ENCODE measurements at regions not wholly inside any gene's neighbourhood (a gene's known extent, or its start where the extent isn't known, plus 50 kb on each side); places are given as distances from the start of the nearest gene placed in this dataset.

DNA sequence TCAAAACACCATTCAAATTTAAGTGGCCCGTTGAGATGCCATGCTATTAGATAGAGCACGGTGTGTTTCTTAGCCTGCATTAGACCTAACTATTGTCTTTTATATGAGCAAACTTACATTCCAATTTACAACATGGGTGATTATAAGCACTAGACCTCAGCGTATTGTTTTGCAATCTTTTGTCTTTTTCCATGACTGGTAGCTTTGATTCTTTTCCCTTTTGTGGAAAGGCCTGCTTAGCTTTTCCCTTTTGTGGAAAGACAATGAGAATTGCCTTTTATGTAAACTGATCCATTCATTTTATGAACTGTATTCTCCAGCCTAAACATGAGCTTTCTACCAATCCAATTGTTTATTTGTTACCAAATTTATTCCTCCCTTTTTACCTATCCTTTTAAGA lies 823.1 kb downstream of the CCSER2 start:
- no peaks in the 10 kb centered on the region for H3K4me1 Mint-ChIP-seq
- Histone ChIP-seq H2AFZ (ENCODE audit: insufficient read depth, low read depth, low read length, poor library complexity, severe bottlenecking) (no peak overlapping the region), H3K27me3 (ENCODE audit: control insufficient read depth in 2 of 2, insufficient read depth in 2 of 2, low read length in 2 of 2) (no peaks in the 10 kb centered on the region), H4K20me1 (ENCODE audit: insufficient read depth, low read length) (no peaks in the 10 kb centered on the region), H3K9ac (ENCODE audit: insufficient read depth, low read length, poor library complexity, severe bottlenecking) (no peak overlapping the region), H3K4me3 (replicated peaks in 1 of 3; ENCODE audit: low read depth in 2 of 3, low read length in 3 of 3) (no peak overlapping the region), H3K79me2 (ENCODE audit: insufficient read depth, low read length) (no peaks in the 10 kb centered on the region), H3K36me3 (replicated peaks in 1 of 2; ENCODE audit: control insufficient read depth in 1 of 2, insufficient read depth in 2 of 2, low read length in 2 of 2) (no peaks in the 10 kb centered on the region), H3K4me1 (ENCODE audit: control insufficient read depth in 1 of 2, insufficient read depth in 2 of 2, low read length in 2 of 2) (no peaks in the 10 kb centered on the region), H3K27ac (ENCODE audit: low read depth in 1 of 2, low read length in 2 of 2) (no peak overlapping the region), H3K9me3 (replicated peaks in 1 of 2; ENCODE audit: control insufficient read depth in 1 of 2, insufficient read depth in 1 of 2, low read length in 2 of 2) (no peaks in the 10 kb centered on the region), H3K4me2 (replicated peaks; ENCODE audit: extremely low read depth, low read length, poor library complexity, severe bottlenecking) (no peak overlapping the region)
- WGBS (ENCODE audit: insufficient coverage), result no CpG with 5 or more reads among the region's 3 CpGs
- no peak overlapping the region for H3K4me3 Mint-ChIP-seq
- no peak overlapping the region for H3K27ac Mint-ChIP-seq
- H3K9me3 Mint-ChIP-seq, result peaks cover 0 to 9% (median 0%) of the 10 kb centered on the region in 7 donors
- H3K36me3 Mint-ChIP-seq, result no peaks in the 10 kb centered on the region
- TF ChIP-seq, protein P1, sequence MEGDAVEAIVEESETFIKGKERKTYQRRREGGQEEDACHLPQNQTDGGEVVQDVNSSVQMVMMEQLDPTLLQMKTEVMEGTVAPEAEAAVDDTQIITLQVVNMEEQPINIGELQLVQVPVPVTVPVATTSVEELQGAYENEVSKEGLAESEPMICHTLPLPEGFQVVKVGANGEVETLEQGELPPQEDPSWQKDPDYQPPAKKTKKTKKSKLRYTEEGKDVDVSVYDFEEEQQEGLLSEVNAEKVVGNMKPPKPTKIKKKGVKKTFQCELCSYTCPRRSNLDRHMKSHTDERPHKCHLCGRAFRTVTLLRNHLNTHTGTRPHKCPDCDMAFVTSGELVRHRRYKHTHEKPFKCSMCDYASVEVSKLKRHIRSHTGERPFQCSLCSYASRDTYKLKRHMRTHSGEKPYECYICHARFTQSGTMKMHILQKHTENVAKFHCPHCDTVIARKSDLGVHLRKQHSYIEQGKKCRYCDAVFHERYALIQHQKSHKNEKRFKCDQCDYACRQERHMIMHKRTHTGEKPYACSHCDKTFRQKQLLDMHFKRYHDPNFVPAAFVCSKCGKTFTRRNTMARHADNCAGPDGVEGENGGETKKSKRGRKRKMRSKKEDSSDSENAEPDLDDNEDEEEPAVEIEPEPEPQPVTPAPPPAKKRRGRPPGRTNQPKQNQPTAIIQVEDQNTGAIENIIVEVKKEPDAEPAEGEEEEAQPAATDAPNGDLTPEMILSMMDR (IDR thresholded peaks at IDR 0.05), result no peak
- H3K27me3 Mint-ChIP-seq (ENCODE audit: low read depth in 3 of 3), result peaks cover 0 to 3% (median 0%) of the 10 kb centered on the region in 3 donors
- no peak for DNase-seq
- intact Hi-C loops (cut with micrococcal nuclease), result no loop called here

DNA sequence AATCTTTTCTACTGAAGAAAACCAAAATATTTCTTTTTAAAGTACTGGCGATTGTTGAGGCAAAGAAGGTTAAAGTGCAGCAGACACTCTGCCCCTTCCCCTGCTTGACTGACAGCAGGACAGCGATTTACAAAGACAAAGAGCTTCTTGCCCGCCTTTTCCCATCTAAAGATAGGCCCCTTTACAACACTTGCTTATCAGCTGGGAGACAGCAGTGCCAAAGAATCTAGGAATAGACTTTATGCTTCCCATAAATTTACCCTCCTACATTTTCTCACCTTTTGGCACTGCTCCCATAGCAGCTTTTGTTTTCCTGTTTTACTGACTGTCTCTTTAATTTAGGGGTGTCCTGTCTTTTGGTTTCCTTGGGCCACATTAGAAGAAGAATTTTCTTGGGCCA lies 824.1 kb downstream of the CCSER2 start:
- H3K27ac ChIP-seq (ENCODE audit: low read depth in 1 of 2, low read length in 2 of 2), result no peak overlapping the region
- no peak overlapping the region for H2AFZ ChIP-seq (ENCODE audit: insufficient read depth, low read depth, low read length, poor library complexity, severe bottlenecking)
- DNase-seq, result no peak
- 68% methylated on average over 3 of the region's 3 CpGs for WGBS (ENCODE audit: insufficient coverage)
- Mint-ChIP-seq H3K4me3 (no peak overlapping the region), H3K4me1 (no peaks in the 10 kb centered on the region), H3K9me3 (peaks cover 0 to 9% (median 0%) of the 10 kb centered on the region in 7 donors), H3K27me3 (ENCODE audit: low read depth in 3 of 3) (peaks cover 0 to 2% (median 0%) of the 10 kb centered on the region in 3 donors), H3K27ac (no peak overlapping the region), H3K36me3 (no peaks in the 10 kb centered on the region)
- no peak overlapping the region for H3K4me2 ChIP-seq (replicated peaks; ENCODE audit: extremely low read depth, low read length, poor library complexity, severe bottlenecking)
- H3K79me2 ChIP-seq (ENCODE audit: insufficient read depth, low read length), result no peaks in the 10 kb centered on the region
- TF ChIP-seq, protein P1 (IDR thresholded peaks at IDR 0.05), result no peak
- H3K9me3 ChIP-seq (replicated peaks in 1 of 2; ENCODE audit: control insufficient read depth in 1 of 2, insufficient read depth in 1 of 2, low read length in 2 of 2), result no peaks in the 10 kb centered on the region
- H3K27me3 ChIP-seq (ENCODE audit: control insufficient read depth in 2 of 2, insufficient read depth in 2 of 2, low read length in 2 of 2), result no peaks in the 10 kb centered on the region
- intact Hi-C loops (cut with micrococcal nuclease), result no loop called here
- no peaks in the 10 kb centered on the region for H3K4me1 ChIP-seq (ENCODE audit: control insufficient read depth in 1 of 2, insufficient read depth in 2 of 2, low read length in 2 of 2)
- no peaks in the 10 kb centered on the region for H3K36me3 ChIP-seq (replicated peaks in 1 of 2; ENCODE audit: control insufficient read depth in 1 of 2, insufficient read depth in 2 of 2, low read length in 2 of 2)
- no peak overlapping the region for H3K4me3 ChIP-seq (replicated peaks in 1 of 3; ENCODE audit: low read depth in 2 of 3, low read length in 3 of 3)
- no peak overlapping the region for H3K9ac ChIP-seq (ENCODE audit: insufficient read depth, low read length, poor library complexity, severe bottlenecking)
- H4K20me1 ChIP-seq (ENCODE audit: insufficient read depth, low read length), result no peaks in the 10 kb centered on the region
